WI38 (cell line): ENCODE measurements at regions not wholly inside any gene's neighbourhood (a gene's known extent, or its start where the extent isn't known, plus 50 kb on each side); places are given as distances from the start of the nearest gene placed in this dataset.
A peak's percentile ranks its signal among the peaks of the same experiment; 100 is the strongest.

Source experiments
- H3K4me3 ChIP-seq: 2 replicates; pipeline ENCODE4 v1.5.1; 2011; ENCODE audit warnings: low read depth, mild to moderate bottlenecking, control low read depth, low read length
- TF ChIP-seq, protein P1 (sequence below): IDR thresholded peaks from 2 replicates; pipeline ENCODE4 v1.5.1; 2012; ENCODE audit warnings: low read depth, mild to moderate bottlenecking, control low read depth, low read length

DNA sequence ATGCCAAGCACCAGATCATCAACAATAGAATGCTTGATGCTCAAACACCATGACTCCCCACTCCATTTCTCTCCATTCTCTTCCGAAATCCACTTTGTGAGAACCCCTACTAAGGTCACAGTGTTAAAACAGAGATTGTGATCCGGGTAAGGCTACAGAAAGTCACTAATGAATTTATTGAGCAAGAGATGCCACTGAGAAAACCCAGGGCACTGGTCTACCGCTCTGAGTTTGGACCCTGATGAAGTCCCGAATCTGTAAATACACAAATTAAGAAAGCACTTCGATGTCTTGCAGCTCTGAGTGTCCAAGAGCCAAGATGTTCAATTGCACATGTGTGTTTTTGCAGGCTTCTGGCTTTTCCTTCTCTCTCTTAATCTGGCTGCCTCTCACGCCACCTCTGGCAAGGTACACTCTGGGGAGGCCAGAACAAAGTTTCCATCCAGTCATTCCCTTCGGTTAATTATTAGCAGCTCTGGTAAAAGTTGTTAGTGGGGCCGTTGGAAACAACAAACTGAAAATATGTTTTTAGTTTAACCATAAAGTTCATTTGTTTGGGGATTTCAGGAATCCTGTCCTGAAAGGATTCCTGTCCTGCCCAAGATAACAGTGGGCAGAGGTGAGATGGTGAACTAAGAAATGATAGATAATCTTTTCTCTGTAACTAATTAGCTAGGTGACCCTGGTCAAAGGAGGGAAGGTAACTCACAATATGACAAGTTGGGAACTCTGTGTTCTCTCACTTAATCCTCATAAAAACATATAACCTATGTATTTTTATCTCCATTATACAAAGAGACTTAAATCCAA is 75.4 kb downstream of the BTG1 start:
- H3K4me3 ChIP-seq: no peak overlapping the region
- TF ChIP-seq, protein P1, sequence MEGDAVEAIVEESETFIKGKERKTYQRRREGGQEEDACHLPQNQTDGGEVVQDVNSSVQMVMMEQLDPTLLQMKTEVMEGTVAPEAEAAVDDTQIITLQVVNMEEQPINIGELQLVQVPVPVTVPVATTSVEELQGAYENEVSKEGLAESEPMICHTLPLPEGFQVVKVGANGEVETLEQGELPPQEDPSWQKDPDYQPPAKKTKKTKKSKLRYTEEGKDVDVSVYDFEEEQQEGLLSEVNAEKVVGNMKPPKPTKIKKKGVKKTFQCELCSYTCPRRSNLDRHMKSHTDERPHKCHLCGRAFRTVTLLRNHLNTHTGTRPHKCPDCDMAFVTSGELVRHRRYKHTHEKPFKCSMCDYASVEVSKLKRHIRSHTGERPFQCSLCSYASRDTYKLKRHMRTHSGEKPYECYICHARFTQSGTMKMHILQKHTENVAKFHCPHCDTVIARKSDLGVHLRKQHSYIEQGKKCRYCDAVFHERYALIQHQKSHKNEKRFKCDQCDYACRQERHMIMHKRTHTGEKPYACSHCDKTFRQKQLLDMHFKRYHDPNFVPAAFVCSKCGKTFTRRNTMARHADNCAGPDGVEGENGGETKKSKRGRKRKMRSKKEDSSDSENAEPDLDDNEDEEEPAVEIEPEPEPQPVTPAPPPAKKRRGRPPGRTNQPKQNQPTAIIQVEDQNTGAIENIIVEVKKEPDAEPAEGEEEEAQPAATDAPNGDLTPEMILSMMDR: no peak

DNA sequence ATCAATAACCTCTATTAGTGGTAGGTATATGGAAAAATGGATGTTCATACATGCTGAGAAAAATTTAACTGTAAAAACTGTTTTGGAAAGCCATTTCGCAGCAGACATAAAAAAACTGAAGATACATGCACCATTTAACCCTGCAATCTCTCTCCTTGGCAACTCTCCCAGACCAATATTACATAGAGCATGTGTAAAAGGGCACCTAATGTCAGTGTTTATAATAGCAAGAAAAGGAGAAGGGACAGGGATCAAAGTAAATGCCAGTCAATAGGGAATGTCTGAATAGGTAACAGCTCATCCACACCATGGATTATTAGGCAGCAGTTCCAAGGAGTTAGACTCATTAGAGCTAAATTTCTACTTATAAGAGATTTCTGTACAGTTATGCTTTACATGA is 77.2 kb downstream of the BTG1 start:
- no peak overlapping the region for H3K4me3 ChIP-seq
- TF ChIP-seq, protein P1: no peak

DNA sequence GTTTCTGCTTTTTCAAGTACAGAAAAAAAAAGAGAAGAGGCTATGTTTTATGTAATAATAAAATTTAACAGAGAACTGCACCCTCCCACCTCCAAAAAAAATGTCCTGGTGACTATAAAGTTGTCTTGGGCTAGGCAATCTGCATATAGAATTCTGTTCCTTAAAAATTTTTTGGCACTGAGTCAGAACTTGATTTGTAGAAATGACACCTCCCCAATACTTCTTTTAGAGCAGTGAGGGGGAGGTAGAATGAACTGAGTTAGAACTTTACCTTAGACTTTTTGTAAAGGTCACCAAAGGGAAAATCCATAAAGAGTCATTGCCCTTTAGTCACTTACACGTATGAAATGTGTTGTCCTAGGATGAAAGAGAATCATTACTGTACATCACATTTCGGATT is 80.0 kb downstream of the BTG1 start:
- H3K4me3 ChIP-seq: no peak overlapping the region
- TF ChIP-seq, protein P1: no peak

DNA sequence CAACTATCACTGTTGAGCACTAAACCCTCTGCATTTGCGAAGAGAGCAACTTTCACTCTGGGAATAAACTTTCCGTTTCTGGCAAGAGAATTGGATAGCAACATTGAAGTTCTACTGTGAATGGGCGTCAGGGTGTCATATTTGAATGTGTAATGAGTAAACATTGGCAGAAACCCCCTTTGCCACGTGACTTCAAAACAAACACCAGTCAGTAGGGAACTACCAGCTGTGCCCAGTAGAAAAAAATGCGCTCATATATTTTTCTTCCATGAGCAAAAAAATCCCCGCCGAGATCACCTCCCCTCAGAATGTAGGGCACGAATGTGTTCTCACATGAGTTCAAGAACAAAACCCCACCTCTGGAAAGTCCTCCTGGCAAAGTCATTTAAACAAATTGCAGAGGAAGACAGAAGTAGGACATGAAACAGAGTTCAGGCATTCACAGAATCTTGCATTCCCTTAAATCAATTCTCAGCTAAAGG is 80.6 kb downstream of the BTG1 start:
- TF ChIP-seq, protein P1: no peak
- H3K4me3 ChIP-seq: peak overlapping the region; percentile 32

DNA sequence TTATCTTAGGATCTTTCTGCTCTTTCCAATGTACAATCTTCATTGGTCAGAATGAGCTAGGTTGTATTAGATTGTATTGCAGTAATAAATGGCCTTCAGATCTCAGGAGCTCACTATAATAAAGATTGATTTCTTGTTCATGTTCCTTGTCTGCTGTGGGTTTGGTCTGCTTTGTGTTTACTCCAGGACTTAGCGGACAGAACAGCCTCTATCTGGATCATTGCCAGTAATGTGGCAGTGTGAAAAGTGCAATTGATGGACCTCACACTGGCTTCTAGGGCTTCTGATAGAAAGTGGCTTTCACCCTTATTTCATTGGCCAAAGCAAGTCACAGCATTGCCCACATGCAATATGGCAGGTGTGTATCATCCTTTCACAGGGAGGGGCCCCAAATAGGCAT is 81.2 kb downstream of the BTG1 start:
- TF ChIP-seq, protein P1: no peak
- peak overlapping the region; percentile 32 for H3K4me3 ChIP-seq

DNA sequence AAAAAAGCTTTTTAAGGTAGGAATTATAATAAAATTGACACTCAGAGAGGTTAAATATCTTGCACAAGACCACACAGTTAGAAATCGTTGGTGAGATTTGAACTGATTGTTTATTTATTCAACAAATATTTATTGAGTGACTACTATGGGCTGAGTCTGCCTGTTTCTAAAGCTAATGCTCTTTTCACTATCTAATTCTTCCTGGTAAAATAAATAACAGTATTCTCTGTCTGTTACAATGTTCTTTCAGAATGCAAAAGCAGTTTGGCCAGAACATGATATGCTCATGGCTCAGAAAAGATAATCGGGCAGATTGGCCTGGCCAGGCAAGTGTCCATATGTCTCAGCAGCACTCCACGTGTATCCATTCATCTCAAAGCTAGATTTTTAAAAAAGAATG is 82.0 kb downstream of the BTG1 start:
- TF ChIP-seq, protein P1: no peak
- H3K4me3 ChIP-seq: no peak overlapping the region
